ENCODE measurements at regions not wholly inside any gene's neighbourhood (a gene's known extent, or its start where the extent isn't known, plus 50 kb on each side); places are given as distances from the start of the nearest gene placed in this dataset.

GRCh38 chr3:168396861-168397260 lies 301.1 kb upstream of the GOLIM4 start:
- POLR2A ChIA-PET: no interaction called here

GRCh38 chr3:168395551-168395950 lies 299.8 kb upstream of the GOLIM4 start:
- H3K9me3 Mint-ChIP-seq (ENCODE audit: insufficient read depth): no peaks in the 10 kb centered on the region
- ChIA-PET CTCF (no interaction called here), POLR2A (no interaction called here)
- ATAC-seq: no peak
- H3K4me3 Mint-ChIP-seq: no peak overlapping the region
- H3K4me1 Mint-ChIP-seq (ENCODE audit: low read depth): no peaks in the 10 kb centered on the region
- H3K36me3 Mint-ChIP-seq (ENCODE audit: low read depth): no peaks in the 10 kb centered on the region
- H3K27ac Mint-ChIP-seq: no peak overlapping the region
- no peaks in the 10 kb centered on the region for H3K27me3 Mint-ChIP-seq (ENCODE audit: low read depth)
- no peak for DNase-seq

More at GRCh38 chr3:168396861-168397260, 301.1 kb upstream of the GOLIM4 start:
- H3K27ac Mint-ChIP-seq: no peak overlapping the region
- H3K9me3 Mint-ChIP-seq (ENCODE audit: insufficient read depth): no peaks in the 10 kb centered on the region
- no peak for ATAC-seq
- CTCF ChIA-PET: no interaction called here
- no peaks in the 10 kb centered on the region for H3K4me1 Mint-ChIP-seq (ENCODE audit: low read depth)
- DNase-seq: no peak
- H3K27me3 Mint-ChIP-seq (ENCODE audit: low read depth): no peaks in the 10 kb centered on the region
- no peak overlapping the region for H3K4me3 Mint-ChIP-seq
- H3K36me3 Mint-ChIP-seq (ENCODE audit: low read depth): no peaks in the 10 kb centered on the region

GRCh38 chr3:168394439-168394838 lies 298.7 kb upstream of the GOLIM4 start:
- no peak overlapping the region for H3K4me3 Mint-ChIP-seq

GRCh38 chr3:168386301-168386700 lies 290.6 kb upstream of the GOLIM4 start:
- Mint-ChIP-seq H3K27me3 (ENCODE audit: low read depth) (no peaks in the 10 kb centered on the region), H3K27ac (no peak overlapping the region), H3K4me3 (no peak overlapping the region), H3K9me3 (ENCODE audit: insufficient read depth) (peaks cover 5% of the 10 kb centered on the region), H3K4me1 (ENCODE audit: low read depth) (no peaks in the 10 kb centered on the region), H3K36me3 (ENCODE audit: low read depth) (no peaks in the 10 kb centered on the region)
- CTCF ChIA-PET: no interaction called here
- ATAC-seq (no peak), DNase-seq (no peak)
- POLR2A ChIA-PET: no interaction called here

More at GRCh38 chr3:168394439-168394838, 298.7 kb upstream of the GOLIM4 start:
- no peak for ATAC-seq
- Mint-ChIP-seq H3K27me3 (ENCODE audit: low read depth) (no peaks in the 10 kb centered on the region), H3K4me1 (ENCODE audit: low read depth) (no peaks in the 10 kb centered on the region), H3K9me3 (ENCODE audit: insufficient read depth) (no peaks in the 10 kb centered on the region), H3K27ac (no peak overlapping the region), H3K36me3 (ENCODE audit: low read depth) (no peaks in the 10 kb centered on the region)
- DNase-seq: no peak
- ChIA-PET CTCF (no interaction called here), POLR2A (no interaction called here)

- Mint-ChIP-seq H3K4me3 (no peak overlapping the region), H3K36me3 (ENCODE audit: low read depth) (no peaks in the 10 kb centered on the region), H3K27ac (no peak overlapping the region), H3K4me1 (ENCODE audit: low read depth) (no peaks in the 10 kb centered on the region), H3K9me3 (ENCODE audit: insufficient read depth) (peaks cover 5% of the 10 kb centered on the region), H3K27me3 (ENCODE audit: low read depth) (no peaks in the 10 kb centered on the region)
- POLR2A ChIA-PET: no interaction called here
- CTCF ChIA-PET: no interaction called here
- DNase-seq: no peak
- no peak for ATAC-seq
Observed at GRCh38 chr3:168384990-168385389, 289.3 kb upstream of the GOLIM4 start.

DNA sequence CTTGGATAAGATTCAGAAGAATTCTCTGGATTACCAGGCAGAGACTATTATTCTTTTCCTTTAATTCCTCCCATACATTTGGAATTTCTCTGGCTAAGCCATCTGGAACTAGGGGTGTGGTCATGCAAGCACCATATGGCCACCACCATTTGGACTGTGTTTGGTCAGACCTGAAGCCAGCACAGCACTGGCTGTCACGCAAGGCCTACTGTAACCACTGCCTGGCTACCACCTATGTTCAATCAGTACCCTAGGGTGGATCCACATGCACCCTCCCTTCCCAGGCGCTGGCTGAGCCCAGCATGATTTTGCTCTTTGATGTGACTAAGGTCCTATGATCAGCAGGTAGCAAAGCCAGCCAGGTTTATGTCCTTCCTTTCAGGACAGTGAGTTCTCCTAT lies 287.8 kb upstream of the GOLIM4 start:
- Mint-ChIP-seq H3K9me3 (ENCODE audit: insufficient read depth) (peaks cover 11% of the 10 kb centered on the region), H3K4me1 (ENCODE audit: low read depth) (no peaks in the 10 kb centered on the region), H3K36me3 (ENCODE audit: low read depth) (no peaks in the 10 kb centered on the region), H3K4me3 (no peak overlapping the region), H3K27ac (no peak overlapping the region), H3K27me3 (ENCODE audit: low read depth) (no peaks in the 10 kb centered on the region)
- DNase-seq (no peak), ATAC-seq (no peak)
- ChIA-PET POLR2A (no interaction called here), CTCF (no interaction called here)

DNA sequence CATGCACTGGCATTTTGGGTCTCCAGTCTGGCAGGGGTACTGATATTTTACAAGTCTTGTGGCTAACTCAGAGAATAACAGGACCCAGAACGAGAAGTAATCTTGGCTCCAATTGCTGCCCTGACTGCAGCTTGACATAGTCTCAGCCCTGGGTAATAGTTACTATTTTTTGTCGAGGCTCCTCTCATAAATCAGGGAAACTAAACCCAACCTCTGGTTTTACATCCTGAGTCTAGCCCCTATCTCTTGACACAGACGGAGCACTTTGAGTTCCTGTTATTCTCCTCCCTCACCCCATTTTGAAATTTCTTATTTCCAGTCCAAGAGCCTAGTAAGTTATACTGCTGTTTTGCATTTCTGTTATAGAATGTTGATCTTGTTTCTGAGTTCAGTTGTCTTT lies 276.1 kb upstream of the GOLIM4 start:
- no peaks in the 10 kb centered on the region for H3K4me1 Mint-ChIP-seq (ENCODE audit: low read depth)
- no peak overlapping the region for H3K4me3 Mint-ChIP-seq
- CTCF ChIA-PET: no interaction called here
- no peaks in the 10 kb centered on the region for H3K27me3 Mint-ChIP-seq (ENCODE audit: low read depth)
- ATAC-seq: no peak
- no peaks in the 10 kb centered on the region for H3K9me3 Mint-ChIP-seq (ENCODE audit: insufficient read depth)
- POLR2A ChIA-PET: no interaction called here
- no peak overlapping the region for H3K27ac Mint-ChIP-seq
- DNase-seq: no peak
- H3K36me3 Mint-ChIP-seq (ENCODE audit: low read depth): no peaks in the 10 kb centered on the region

GRCh38 chr3:168364967-168365366 lies 269.2 kb upstream of the GOLIM4 start:
- DNase-seq: no peak
- no peaks in the 10 kb centered on the region for H3K9me3 Mint-ChIP-seq (ENCODE audit: insufficient read depth)
- no peaks in the 10 kb centered on the region for H3K36me3 Mint-ChIP-seq (ENCODE audit: low read depth)
- ATAC-seq: no peak
- POLR2A ChIA-PET: no interaction called here
- CTCF ChIA-PET: no interaction called here
- H3K27ac Mint-ChIP-seq: no peak overlapping the region
- no peak overlapping the region for H3K4me3 Mint-ChIP-seq
- no peaks in the 10 kb centered on the region for H3K27me3 Mint-ChIP-seq (ENCODE audit: low read depth)
- no peaks in the 10 kb centered on the region for H3K4me1 Mint-ChIP-seq (ENCODE audit: low read depth)

DNA sequence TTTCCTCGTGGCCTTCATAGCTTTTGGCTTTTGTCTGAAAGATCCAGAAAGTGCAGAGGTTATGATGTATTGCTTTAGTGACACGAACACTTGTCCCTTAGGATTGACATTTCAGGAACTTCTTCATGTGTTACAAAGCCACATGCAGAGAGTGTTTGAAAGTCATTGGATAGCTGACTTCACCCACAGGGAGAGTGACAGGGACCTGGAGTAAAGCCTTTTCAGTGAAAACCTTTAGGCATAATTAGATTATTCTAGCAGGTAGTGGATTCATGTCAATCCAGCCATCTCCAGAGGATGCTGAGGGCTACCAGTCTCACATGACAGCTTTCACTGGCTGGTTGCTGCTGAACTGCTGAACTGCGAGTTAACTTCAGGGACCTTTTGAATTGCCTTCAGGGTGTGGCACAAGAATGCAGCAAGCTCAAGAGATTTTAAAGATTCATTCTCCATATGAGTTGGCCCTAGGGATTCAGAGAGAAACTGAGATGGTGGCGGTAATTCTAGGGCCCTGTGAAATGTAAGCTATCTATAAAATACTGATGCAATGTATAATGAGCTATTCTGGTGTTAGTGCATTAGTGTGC lies 267.0 kb upstream of the GOLIM4 start:
- DNase-seq (no peak), ATAC-seq (no peak)
- Mint-ChIP-seq H3K27ac (no peak overlapping the region), H3K4me3 (no peak overlapping the region), H3K9me3 (ENCODE audit: insufficient read depth) (no peaks in the 10 kb centered on the region), H3K36me3 (ENCODE audit: low read depth) (no peaks in the 10 kb centered on the region), H3K4me1 (ENCODE audit: low read depth) (no peaks in the 10 kb centered on the region), H3K27me3 (ENCODE audit: low read depth) (no peaks in the 10 kb centered on the region)
- POLR2A ChIA-PET: no interaction called here
- CTCF ChIA-PET: no interaction called here

- Mint-ChIP-seq H3K4me1 (ENCODE audit: low read depth) (no peaks in the 10 kb centered on the region), H3K36me3 (ENCODE audit: low read depth) (no peaks in the 10 kb centered on the region), H3K27ac (no peak overlapping the region), H3K27me3 (ENCODE audit: low read depth) (no peaks in the 10 kb centered on the region), H3K4me3 (no peak overlapping the region), H3K9me3 (ENCODE audit: insufficient read depth) (no peaks in the 10 kb centered on the region)
- ChIA-PET POLR2A (no interaction called here), CTCF (no interaction called here)
- no peak for DNase-seq
- ATAC-seq: no peak
Observed at GRCh38 chr3:168362156-168362555, 266.4 kb upstream of the GOLIM4 start.

DNA sequence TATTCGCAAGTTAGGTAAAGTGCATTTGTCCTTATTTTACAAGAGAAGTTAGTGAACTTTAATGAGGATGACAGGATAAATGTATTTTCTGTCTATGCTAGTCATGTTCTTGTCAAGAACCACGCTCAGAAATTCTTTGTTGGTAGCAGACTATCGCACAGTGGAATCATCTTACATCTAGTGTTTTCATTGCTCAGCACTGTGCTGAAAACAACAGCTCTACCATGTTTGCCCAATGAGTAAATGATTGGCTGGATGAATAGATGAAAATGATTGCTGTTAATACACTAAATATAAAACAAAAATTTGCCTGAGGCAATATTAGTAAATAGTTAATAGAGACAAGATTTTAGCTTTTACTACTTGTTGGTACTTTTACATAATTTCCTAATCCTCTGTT lies 265.3 kb upstream of the GOLIM4 start:
- ChIA-PET POLR2A (no interaction called here), CTCF (no interaction called here)
- Mint-ChIP-seq H3K4me3 (no peak overlapping the region), H3K4me1 (ENCODE audit: low read depth) (no peaks in the 10 kb centered on the region), H3K9me3 (ENCODE audit: insufficient read depth) (no peaks in the 10 kb centered on the region), H3K27ac (no peak overlapping the region), H3K36me3 (ENCODE audit: low read depth) (no peaks in the 10 kb centered on the region), H3K27me3 (ENCODE audit: low read depth) (no peaks in the 10 kb centered on the region)
- no peak for DNase-seq
- ATAC-seq: no peak

- no peaks in the 10 kb centered on the region for H3K4me1 Mint-ChIP-seq (ENCODE audit: low read depth)
- CTCF ChIA-PET: no interaction called here
- no peak overlapping the region for H3K4me3 Mint-ChIP-seq
- H3K27ac Mint-ChIP-seq: no peak overlapping the region
- H3K27me3 Mint-ChIP-seq (ENCODE audit: low read depth): no peaks in the 10 kb centered on the region
- POLR2A ChIA-PET: no interaction called here
- no peak for DNase-seq
- H3K9me3 Mint-ChIP-seq (ENCODE audit: insufficient read depth): no peaks in the 10 kb centered on the region
- H3K36me3 Mint-ChIP-seq (ENCODE audit: low read depth): no peaks in the 10 kb centered on the region
- no peak for ATAC-seq
Observed at GRCh38 chr3:168342946-168343850, 247.5 kb upstream of the GOLIM4 start.

Measured in activated CD8-positive, alpha-beta T cell treated with anti-CD3 and anti-CD28 coated beads, Interleukin-2, amount 10 ng/mL, durations not matched to agents 7 days and 5 days (primary cell).